ENCODE measurements at regions not wholly inside any gene's neighbourhood (a gene's known extent, or its start where the extent isn't known, plus 50 kb on each side); places are given as distances from the start of the nearest gene placed in this dataset.

- DNase-seq (ENCODE audit: low spot score) = no peak
These were observed 335.4 kb upstream of the MEOX2 start for GRCh38 chr7:16021851-16022250.

- no peak for DNase-seq (ENCODE audit: low spot score)
These were observed 329.5 kb upstream of the MEOX2 start for GRCh38 chr7:16015981-16016380.

GRCh38 chr7:16014031-16014430 is 327.5 kb upstream of the MEOX2 start:
- DNase-seq (ENCODE audit: low spot score) = no peak

GRCh38 chr7:16007911-16008310 is 321.4 kb upstream of the MEOX2 start:
- no peak for DNase-seq (ENCODE audit: low spot score)

- no peak for DNase-seq (ENCODE audit: low spot score)
These were observed 318.2 kb upstream of the MEOX2 start for GRCh38 chr7:16004702-16005101.

- DNase-seq (ENCODE audit: low spot score) = no peak
These were observed 315.0 kb upstream of the MEOX2 start for GRCh38 chr7:16001477-16001876.

GRCh38 chr7:15998617-15999016 is 312.1 kb upstream of the MEOX2 start:
- DNase-seq (ENCODE audit: low spot score) = no peak

GRCh38 chr7:15995027-15995426 is 308.5 kb upstream of the MEOX2 start:
- DNase-seq (ENCODE audit: low spot score) = no peak

GRCh38 chr7:15989194-15989593 is 302.7 kb upstream of the MEOX2 start:
- no peak for DNase-seq (ENCODE audit: low spot score)

GRCh38 chr7:15985587-15986384 is 299.3 kb upstream of the MEOX2 start:
- DNase-seq (ENCODE audit: low spot score) = no peak

- no peak for DNase-seq (ENCODE audit: low spot score)
These were observed 291.2 kb upstream of the MEOX2 start for GRCh38 chr7:15977663-15978062.

- DNase-seq (ENCODE audit: low spot score) = no peak
These were observed 286.4 kb upstream of the MEOX2 start for GRCh38 chr7:15972862-15973275.

- DNase-seq (ENCODE audit: low spot score) = no peak
These were observed 281.1 kb upstream of the MEOX2 start for GRCh38 chr7:15967551-15967950.

GRCh38 chr7:15967121-15967520 is 280.6 kb upstream of the MEOX2 start:
- DNase-seq (ENCODE audit: low spot score) = no peak

GRCh38 chr7:15963206-15963605 is 276.7 kb upstream of the MEOX2 start:
- no peak for DNase-seq (ENCODE audit: low spot score)

GRCh38 chr7:15954671-15955354 is 268.3 kb upstream of the MEOX2 start:
- no peak for DNase-seq (ENCODE audit: low spot score)

GRCh38 chr7:15950299-15950698 is 263.8 kb upstream of the MEOX2 start:
- no peak for DNase-seq (ENCODE audit: low spot score)

- DNase-seq (ENCODE audit: low spot score) = no peak
These were observed 261.3 kb upstream of the MEOX2 start for GRCh38 chr7:15947754-15948153.

GRCh38 chr7:15938115-15938514 is 251.6 kb upstream of the MEOX2 start:
- DNase-seq (ENCODE audit: low spot score) = no peak

GRCh38 chr7:15937571-15937970 is 251.1 kb upstream of the MEOX2 start:
- DNase-seq (ENCODE audit: low spot score) = no peak

- no peak for DNase-seq (ENCODE audit: low spot score)
These were observed 250.5 kb upstream of the MEOX2 start for GRCh38 chr7:15936991-15937390.

- DNase-seq (ENCODE audit: low spot score) = no peak
These were observed 245.8 kb upstream of the MEOX2 start for GRCh38 chr7:15932318-15932717.

GRCh38 chr7:15929411-15929810 is 242.9 kb upstream of the MEOX2 start:
- no peak for DNase-seq (ENCODE audit: low spot score)

All from SK-N-DZ (cell line).